NCI-H345 (cell line): ENCODE measurements at regions not wholly inside any gene's neighbourhood (a gene's known extent, or its start where the extent isn't known, plus 50 kb on each side); places are given as distances from the start of the nearest gene placed in this dataset.
"Not testable (repeated sequence)": the region's sequence is repeated elsewhere in the genome, so short reads cannot be mapped to it uniquely, and the experiment has no call there.

Experiments
- DNase-seq: peaks from one replicate; lab custom pipeline; 2025; lab: John Stamatoyannopoulos, UW

DNA sequence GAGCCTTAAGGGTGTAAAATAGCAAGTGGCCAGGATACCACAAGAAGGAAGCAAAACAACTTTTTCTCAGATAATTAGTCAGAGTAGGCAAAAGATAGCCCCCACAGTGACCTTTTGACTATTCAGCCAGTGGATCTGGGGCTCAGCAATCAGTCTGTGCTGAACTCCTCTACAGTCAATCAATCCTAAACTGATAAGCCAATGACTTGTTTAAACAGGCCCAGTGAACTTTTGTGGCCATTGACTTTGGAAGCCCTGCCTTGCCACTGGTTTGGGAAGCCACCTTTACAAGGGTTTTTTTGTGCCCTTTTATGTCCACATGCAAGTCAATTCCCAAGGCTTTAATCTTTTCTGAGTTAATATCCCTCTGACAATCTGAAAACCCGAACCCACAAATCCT is 1565.0 kb upstream of the WWC1 start:
- DNase-seq: no peak

DNA sequence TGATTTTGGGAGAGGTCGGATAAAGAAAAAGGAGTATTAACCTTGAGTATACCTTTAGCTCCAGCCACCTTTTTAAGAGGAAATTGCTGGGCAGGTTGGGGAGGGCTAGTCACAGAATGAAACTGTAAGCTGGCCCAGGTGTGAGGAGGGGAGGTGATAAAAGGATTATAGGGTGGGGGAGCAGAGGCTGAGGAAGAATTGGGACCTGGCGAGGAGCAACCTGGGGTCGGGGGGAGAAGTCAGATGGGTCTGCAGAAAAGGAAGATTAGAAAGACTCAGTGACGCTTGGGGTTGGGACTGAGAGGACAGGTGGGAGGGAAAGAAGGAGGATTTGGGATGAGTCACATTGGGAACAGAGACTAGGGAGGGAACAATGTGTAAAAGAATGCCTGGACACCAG is 1548.5 kb upstream of the WWC1 start:
- not testable (repeated sequence) for DNase-seq

- no peak for DNase-seq
These were observed 1544.9 kb upstream of the WWC1 start for GRCh38 chr5:166746506-166746905.

GRCh38 chr5:166750376-166750775 is 1541.1 kb upstream of the WWC1 start:
- DNase-seq: no peak

DNA sequence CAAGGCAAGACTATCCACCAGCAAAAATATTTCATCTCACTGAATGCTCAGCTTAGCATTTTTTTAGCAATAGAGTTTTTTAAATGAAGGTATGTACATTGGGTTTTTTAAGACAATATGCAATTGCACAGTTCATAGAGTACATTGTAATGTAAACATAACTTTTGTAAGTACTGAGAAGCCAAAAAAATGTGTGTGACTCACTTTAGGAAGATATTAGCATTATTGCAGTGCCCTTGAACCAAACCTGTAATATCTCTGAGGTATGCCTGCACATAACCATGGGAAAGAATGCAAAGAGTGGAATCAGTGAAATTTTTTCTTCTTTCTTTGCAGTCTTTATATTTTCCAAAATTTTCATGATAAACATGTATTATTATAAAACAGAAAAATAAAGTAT is 1533.3 kb upstream of the WWC1 start:
- no peak for DNase-seq

- no peak for DNase-seq
These were observed 1523.6 kb upstream of the WWC1 start for GRCh38 chr5:166767858-166768257.

GRCh38 chr5:166768536-166768935 is 1522.9 kb upstream of the WWC1 start:
- no peak for DNase-seq

GRCh38 chr5:166772770-166773169 is 1518.7 kb upstream of the WWC1 start:
- no peak for DNase-seq

DNA sequence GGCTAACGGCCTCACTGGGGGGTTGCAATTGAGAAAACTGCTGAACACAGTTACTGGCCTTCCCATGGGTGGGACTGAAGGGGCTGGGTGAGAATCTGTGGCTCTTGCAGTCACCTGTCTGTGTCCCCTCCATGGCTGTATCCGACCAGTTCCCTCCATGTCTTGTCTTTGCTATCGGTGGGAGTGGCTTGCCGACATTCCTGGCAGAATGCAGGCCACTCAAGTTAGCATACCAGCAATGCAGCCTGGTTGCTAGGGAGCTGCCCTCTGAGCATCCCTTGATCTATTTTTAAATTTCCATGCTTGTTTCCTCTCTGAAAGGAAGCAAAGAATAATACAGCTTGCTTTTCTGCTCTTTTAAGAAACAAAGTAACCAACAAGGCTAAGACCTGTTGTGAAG is 1509.7 kb upstream of the WWC1 start:
- DNase-seq: no peak

- no peak for DNase-seq
These were observed 1506.8 kb upstream of the WWC1 start for GRCh38 chr5:166784545-166785078.

- no peak for DNase-seq
These were observed 1505.3 kb upstream of the WWC1 start for GRCh38 chr5:166786178-166786577.

- no peak for DNase-seq
These were observed 1504.6 kb upstream of the WWC1 start for GRCh38 chr5:166786889-166787288.

DNA sequence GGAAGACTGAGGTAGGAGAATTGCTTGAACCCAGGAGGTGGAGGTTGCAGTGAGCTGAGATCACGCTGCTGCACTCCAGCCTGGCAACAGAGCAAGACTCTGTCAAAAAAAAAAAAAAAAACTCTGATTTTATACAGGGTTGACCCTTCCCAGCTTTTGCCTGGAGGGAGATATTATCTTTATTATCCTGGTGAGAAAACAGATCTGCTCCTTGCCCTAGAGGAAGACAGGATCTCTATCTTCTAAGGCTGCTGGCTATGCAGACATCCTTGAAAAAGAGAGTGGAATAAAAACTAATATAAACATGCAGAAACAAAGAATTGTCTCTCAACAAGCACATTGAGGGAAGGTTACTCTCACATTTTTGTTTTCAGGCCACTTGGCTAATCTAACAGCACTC is 1503.4 kb upstream of the WWC1 start:
- no peak for DNase-seq

GRCh38 chr5:166795756-166796155 is 1495.7 kb upstream of the WWC1 start:
- DNase-seq: no peak

- no peak for DNase-seq
These were observed 1488.4 kb upstream of the WWC1 start for GRCh38 chr5:166803058-166803457.

DNA sequence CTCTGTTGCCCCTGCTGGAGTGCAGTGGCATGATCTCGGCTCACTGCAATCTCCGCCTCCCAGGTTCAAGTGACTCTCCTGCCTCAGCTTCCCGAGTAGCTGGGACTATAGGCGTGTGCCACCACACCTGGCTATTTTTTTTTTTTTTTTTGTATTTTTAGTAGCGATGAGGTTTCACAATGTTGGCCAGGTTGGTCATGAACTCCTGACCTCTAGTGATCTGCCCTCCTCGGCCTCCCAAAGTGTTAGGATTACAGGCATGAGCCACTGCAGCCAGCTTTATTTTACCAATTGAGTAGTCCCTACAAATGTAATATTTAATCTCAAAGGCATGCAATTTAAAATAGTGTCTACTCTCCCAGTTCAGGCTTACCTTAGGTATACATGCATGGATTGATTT is 1487.2 kb upstream of the WWC1 start:
- not testable (repeated sequence) for DNase-seq

GRCh38 chr5:166804693-166805092 is 1486.8 kb upstream of the WWC1 start:
- not testable (repeated sequence) for DNase-seq

GRCh38 chr5:166810093-166810658 is 1481.3 kb upstream of the WWC1 start:
- DNase-seq: not testable (repeated sequence)

DNA sequence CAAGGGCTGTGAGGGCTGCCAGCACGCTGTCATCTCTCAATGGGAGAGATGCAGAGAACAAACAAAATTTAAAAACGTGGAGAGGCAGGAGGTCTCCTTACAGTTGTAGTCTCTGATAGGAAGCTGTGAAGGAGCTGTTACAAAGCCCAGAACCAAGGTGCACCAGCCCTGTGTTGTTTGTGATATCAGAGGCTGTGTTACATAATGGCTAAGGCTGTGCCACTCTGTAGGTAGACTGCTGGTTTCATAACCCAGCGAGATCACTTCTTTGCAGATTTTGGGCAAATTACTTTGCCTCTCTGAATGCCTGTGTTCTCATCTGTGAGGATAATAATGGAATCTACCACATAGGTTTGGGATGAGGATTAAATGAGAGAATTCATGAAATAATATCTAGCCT is 1480.7 kb upstream of the WWC1 start:
- DNase-seq: no peak

DNA sequence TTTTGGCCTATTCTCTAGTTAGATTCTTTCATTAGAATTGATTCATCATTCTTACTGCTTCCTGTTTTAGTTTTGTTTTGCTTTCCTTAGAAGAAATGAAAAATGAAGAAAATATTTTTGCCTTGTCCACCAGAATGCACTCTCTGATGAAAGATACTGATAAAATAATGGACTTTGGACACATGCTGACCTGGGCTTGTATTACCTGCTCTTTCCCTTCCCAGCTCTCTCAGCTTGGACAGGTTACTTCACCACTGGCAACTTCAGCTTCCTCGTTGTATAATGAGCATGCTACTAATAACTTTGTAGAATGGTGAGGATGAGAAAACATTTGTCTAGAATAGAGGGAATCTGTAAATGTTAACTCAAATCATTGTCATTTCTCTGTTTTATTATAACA is 1468.1 kb upstream of the WWC1 start:
- no peak for DNase-seq

DNA sequence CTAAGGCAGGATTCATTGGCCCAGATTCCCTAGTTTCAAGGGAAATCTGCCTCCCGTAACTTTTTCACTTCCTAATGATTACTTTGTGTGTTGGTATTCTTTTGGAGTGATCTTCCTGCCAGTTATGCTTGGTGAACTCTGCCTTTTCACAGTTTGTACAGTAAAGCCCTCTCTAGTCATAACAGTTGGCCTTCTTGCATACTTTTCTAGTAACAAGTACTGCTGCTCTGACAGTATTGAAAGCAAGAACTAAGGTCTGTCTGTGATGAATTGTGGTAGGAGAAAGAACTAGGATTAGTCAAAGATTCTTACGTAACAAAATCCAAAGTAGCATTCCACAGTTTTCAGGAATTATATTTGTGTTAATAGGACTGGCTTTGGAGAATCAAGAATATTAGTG is 1457.2 kb upstream of the WWC1 start:
- no peak for DNase-seq

- no peak for DNase-seq
These were observed 1446.4 kb upstream of the WWC1 start for GRCh38 chr5:166845044-166845443.

GRCh38 chr5:166856791-166857190 is 1434.7 kb upstream of the WWC1 start:
- no peak for DNase-seq

- DNase-seq: no peak
These were observed 1431.0 kb upstream of the WWC1 start for GRCh38 chr5:166860426-166860825.

DNA sequence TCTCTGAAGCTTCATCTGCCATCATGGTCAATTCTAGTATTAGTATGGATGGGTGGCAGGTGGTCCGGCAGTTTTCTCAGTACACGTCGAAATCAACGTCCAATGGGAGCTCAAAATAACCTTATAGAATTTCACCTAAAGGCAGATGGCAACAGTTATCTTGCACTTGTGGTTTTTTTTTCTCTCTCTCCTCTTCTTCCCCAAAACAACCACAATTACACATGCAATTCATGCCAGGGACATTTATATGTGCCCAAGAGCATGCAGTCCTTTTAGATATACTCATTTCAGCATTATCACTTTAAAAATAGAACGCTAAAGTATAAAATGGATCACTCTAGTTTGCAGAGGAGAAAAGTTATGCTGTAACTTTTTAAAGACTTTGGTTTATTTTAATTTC is 1428.9 kb upstream of the WWC1 start:
- DNase-seq: no peak
